Nephron (organoid): ENCODE measurements at regions not wholly inside any gene's neighbourhood (a gene's known extent, or its start where the extent isn't known, plus 50 kb on each side); places are given as distances from the start of the nearest gene placed in this dataset.

ENCODE experiments used
- H3K27ac Mint-ChIP-seq, 3 experiments: 2 replicates each; pipeline ENCODE4 v1.8.0; 2020; ENCODE audit warnings: mixed read lengths in 3 of 3, mild to moderate bottlenecking in 2 of 3, moderate library complexity in 1 of 3
- H3K27me3 Mint-ChIP-seq: 2 replicates; pipeline ENCODE4 v1.8.0; 2021; ENCODE audit warnings: low read depth, mild to moderate bottlenecking, moderate library complexity, mixed read lengths
- H3K36me3 Mint-ChIP-seq: 2 replicates; pipeline ENCODE4 v1.8.0; 2020; ENCODE audit warnings: low read depth, mixed read lengths
- H3K4me1 Mint-ChIP-seq: 2 replicates; pipeline ENCODE4 v1.8.0; 2020; ENCODE audit warnings: mixed read lengths
- H3K4me3 Mint-ChIP-seq, 3 experiments: 2 replicates each; pipeline ENCODE4 v1.8.0; 2020; ENCODE audit warnings: mild to moderate bottlenecking in 3 of 3, mixed read lengths in 3 of 3, moderate library complexity in 2 of 3
- H3K9me3 Mint-ChIP-seq: 2 replicates; pipeline ENCODE4 v1.8.0; 2020; ENCODE audit warnings: mixed read lengths
- TF ChIP-seq, protein P1 (sequence below), 3 experiments: fragments of 200-600 bp; sonication (generic); IDR thresholded peaks; one replicate each; pipeline ENCODE4 v1.5.0; 2021; ENCODE audit warnings: antibody characterized with exemption in 3 of 3; ENCODE audit not compliant: unreplicated experiment in 3 of 3

DNA sequence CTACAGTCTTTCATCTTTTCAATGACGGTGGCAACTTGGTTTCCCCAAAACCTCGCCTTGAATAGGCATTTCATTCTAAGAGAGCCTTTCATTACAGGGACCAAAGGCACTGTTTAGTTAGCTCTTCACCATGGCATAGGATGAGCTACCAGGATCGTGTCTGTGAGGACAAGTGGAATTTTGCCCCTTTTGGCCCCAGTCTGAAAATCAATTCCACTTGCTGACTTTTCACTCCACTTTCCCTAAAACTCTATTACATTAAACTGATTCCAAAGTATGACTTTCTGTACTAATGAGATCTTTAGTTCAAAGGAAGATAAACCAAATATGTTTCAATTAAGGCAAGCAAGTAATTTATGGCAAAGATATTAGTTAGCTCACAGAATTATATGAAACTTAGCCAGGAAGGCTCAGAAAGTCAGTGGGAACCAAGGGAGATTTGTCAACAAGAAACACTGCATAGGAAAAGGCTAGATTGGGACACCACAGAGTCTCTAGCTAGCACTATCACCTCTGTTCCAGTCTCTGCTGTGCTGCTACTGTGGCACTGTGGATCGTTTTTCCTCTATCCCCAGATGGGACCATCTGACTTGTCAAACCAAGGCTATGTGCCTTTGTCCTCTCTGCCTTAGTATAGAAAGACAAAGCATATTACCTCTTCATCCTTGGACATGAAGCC is 145.6 kb downstream of the SLC7A11 start:
- Mint-ChIP-seq H3K27ac (no peak overlapping the region), H3K27me3 (peaks cover 3% of the 10 kb centered on the region), H3K9me3 (no peaks in the 10 kb centered on the region), H3K4me3 (no peak overlapping the region), H3K36me3 (no peaks in the 10 kb centered on the region), H3K4me1 (peaks cover 11% of the 10 kb centered on the region)
- TF ChIP-seq, protein P1, sequence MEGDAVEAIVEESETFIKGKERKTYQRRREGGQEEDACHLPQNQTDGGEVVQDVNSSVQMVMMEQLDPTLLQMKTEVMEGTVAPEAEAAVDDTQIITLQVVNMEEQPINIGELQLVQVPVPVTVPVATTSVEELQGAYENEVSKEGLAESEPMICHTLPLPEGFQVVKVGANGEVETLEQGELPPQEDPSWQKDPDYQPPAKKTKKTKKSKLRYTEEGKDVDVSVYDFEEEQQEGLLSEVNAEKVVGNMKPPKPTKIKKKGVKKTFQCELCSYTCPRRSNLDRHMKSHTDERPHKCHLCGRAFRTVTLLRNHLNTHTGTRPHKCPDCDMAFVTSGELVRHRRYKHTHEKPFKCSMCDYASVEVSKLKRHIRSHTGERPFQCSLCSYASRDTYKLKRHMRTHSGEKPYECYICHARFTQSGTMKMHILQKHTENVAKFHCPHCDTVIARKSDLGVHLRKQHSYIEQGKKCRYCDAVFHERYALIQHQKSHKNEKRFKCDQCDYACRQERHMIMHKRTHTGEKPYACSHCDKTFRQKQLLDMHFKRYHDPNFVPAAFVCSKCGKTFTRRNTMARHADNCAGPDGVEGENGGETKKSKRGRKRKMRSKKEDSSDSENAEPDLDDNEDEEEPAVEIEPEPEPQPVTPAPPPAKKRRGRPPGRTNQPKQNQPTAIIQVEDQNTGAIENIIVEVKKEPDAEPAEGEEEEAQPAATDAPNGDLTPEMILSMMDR (IDR thresholded peaks at IDR 0.05; ENCODE audit: unreplicated experiment in 3 of 3): no peak

DNA sequence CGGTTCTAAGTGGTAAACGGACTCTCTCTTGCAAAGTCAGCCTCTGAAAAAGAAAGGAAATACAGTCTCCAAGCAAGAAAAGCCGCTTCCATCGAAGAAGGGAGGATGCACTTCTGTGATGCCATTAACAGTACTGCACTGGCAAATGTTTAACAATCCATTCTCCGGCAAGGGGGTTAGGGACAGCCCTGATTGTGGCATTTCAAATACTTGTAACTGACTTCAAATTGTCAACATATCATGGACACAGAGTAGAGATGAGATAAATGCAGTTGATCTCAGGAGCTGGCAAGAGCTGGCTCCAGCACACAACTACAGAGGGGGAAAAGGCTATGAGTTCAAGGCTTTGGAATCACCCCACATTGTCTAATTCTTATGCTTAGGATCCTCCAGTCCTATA is 146.8 kb downstream of the SLC7A11 start:
- H3K4me1 Mint-ChIP-seq: peaks cover 20% of the 10 kb centered on the region
- TF ChIP-seq, protein P1 (IDR thresholded peaks at IDR 0.05; ENCODE audit: unreplicated experiment in 3 of 3): no peak
- H3K27ac Mint-ChIP-seq: no peak overlapping the region
- no peaks in the 10 kb centered on the region for H3K9me3 Mint-ChIP-seq
- peaks cover 3% of the 10 kb centered on the region for H3K27me3 Mint-ChIP-seq
- no peaks in the 10 kb centered on the region for H3K36me3 Mint-ChIP-seq
- H3K4me3 Mint-ChIP-seq: no peak overlapping the region

DNA sequence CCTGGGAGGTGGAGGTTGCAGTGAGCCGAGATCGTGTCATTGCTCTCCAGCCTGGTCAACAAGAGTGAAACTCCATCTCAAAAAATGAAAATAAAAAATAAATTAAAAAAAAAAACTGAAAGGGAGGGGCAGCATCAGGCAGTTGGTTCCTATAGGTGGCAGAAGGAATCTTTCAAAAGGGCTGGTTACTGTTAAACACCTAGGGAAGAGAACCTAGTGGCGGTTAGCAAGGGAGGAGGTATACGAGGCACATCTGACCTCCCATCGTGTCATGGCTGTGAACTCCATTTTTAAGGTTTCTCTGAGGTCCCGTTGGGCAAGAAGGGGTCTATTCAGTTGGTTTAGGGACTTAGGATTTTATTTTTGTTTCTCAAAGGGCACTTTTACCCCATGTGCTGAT is 150.1 kb downstream of the SLC7A11 start:
- Mint-ChIP-seq H3K27ac (no peak overlapping the region), H3K36me3 (no peaks in the 10 kb centered on the region), H3K9me3 (no peaks in the 10 kb centered on the region), H3K27me3 (peaks cover 3% of the 10 kb centered on the region), H3K4me1 (peaks cover 30% of the 10 kb centered on the region), H3K4me3 (no peak overlapping the region)
- TF ChIP-seq, protein P1 (IDR thresholded peaks at IDR 0.05; ENCODE audit: unreplicated experiment in 3 of 3): no peak

DNA sequence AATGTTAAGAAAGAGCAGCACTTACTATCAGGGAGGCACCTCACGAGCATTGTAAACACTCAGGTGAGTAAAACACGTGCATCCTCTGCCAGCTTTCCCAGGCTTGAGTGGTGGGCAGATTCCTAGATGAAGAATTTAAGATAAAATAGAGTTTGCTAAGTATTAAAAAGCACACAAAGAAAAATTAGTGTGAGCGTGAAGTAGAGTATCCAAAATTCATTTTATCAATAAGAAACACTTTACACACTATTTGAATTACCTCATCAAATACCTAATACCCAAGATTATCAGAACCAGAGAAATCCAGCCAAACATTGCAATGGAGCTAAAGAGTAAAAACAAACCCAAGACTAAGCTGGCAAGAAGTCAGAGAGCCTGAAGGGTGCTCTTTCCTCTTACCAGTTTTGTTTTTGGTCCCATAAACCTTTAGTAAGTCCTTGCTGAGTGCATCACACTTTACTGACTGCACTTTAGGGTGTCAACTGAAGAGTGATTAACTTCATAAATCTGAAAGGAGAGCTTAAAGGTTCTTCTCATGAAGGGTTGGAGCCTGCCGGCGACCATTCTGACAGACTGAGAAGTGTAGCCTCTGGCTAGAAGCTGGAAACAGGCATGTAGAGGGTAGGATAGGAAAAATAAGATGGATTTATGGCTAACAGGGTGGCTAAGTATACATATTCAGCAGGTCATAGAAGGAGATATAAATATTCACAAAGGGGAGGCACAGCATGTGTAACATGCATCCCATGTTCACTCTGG is 151.1 kb downstream of the SLC7A11 start:
- Mint-ChIP-seq H3K27ac (peak overlapping the region; percentile 71 to 82 (median 73)), H3K4me1 (peaks cover 38% of the 10 kb centered on the region), H3K27me3 (peaks cover 3% of the 10 kb centered on the region), H3K9me3 (no peaks in the 10 kb centered on the region), H3K4me3 (peak overlapping the region in 1 of 3 experiments; percentile 77), H3K36me3 (no peaks in the 10 kb centered on the region)
- TF ChIP-seq, protein P1 (IDR thresholded peaks at IDR 0.05; ENCODE audit: unreplicated experiment in 3 of 3): no peak

DNA sequence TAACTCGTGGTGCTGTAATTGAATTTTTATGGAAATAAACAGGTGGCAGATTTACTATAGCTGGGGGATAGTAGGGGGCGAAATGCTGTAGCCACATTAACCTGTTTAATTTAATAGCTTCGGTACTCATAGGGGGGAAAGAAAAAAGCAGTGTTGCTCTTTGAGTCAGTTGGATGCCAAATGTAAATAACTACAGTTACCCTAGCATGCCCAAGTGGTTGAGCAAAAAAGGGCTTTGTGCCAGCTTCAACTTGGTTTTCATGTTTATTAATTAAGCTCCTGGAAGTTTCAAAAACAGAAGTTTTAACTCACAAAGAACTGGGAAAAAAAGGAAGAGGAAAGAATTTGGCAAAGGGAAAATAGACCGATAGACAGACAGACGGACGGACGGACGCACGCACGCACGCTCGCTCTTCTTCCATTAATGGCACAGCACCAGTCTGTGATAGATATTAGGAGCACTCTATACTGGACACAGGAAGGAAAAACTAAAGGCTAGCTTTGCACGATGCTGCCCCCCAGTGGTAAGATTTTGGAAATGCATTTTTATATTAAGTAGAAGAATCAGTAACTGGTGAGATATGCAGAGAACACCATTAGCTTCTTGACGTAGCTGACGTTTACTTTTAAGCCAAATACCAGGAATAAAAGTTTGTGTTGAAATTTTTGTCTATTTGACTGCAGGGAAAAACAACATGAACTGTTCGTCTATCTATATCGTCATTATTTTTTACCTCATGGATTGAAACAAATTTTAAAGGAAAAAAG is 151.8 kb downstream of the SLC7A11 start:
- Mint-ChIP-seq H3K27me3 (peaks cover 2% of the 10 kb centered on the region), H3K27ac (peak overlapping the region; percentile 71 to 82 (median 73)), H3K4me3 (peak overlapping the region; percentile 46 to 77 (median 72)), H3K36me3 (no peaks in the 10 kb centered on the region), H3K9me3 (no peaks in the 10 kb centered on the region), H3K4me1 (peaks cover 44% of the 10 kb centered on the region)
- TF ChIP-seq, protein P1 (IDR thresholded peaks at IDR 0.05; ENCODE audit: unreplicated experiment in 3 of 3): peak; percentile 80 to 87 (median 81)
